Upper lobe of left lung (tissue), 6 donors: ENCODE measurements at regions not wholly inside any gene's neighbourhood (a gene's known extent, or its start where the extent isn't known, plus 50 kb on each side); places are given as distances from the start of the nearest gene placed in this dataset.

Source experiments
- ATAC-seq, 2 donors: fragments of 200-7000 bp; cut with Tn5 transposase; one replicate each; pipeline ENCODE4 v1.9.1; 2022; ENCODE audit warnings: mild to moderate bottlenecking in 2 of 2, moderate library complexity in 2 of 2; ENCODE audit not compliant: low FRiP score in 2 of 2
- DNase-seq, 2 donors: peaks; one replicate each; pipeline ENCODE4 v3.0.0-alpha.2; 2019 to 2020
- H3K27ac ChIP-seq, 4 donors: fragments of 200-600 bp; sonication (generic); one replicate each; pipeline ENCODE4 v1.5.1; 2016 to 2019
- H3K27me3 ChIP-seq, 4 donors: fragments of 200-600 bp; sonication (generic); one replicate each; pipeline ENCODE4 v1.5.1; 2017 to 2019
- H3K36me3 ChIP-seq, 4 donors: fragments of 200-600 bp; sonication (generic); one replicate each; pipeline ENCODE4 v1.5.1; 2016 to 2019
- H3K4me1 ChIP-seq, 4 donors: fragments of 200-600 bp; sonication (generic); one replicate each; pipeline ENCODE4 v1.5.1; 2018 to 2019
- H3K4me3 ChIP-seq, 4 donors: fragments of 200-600 bp; sonication (generic); one replicate each; pipeline ENCODE4 v1.5.1; 2017 to 2019; ENCODE audit warnings: mild to moderate bottlenecking in 2 of 4, moderate library complexity in 1 of 4
- H3K9me3 ChIP-seq, 4 donors: fragments of 200-600 bp; sonication (generic); one replicate each; pipeline ENCODE4 v1.5.1; 2018 to 2019
- EP300 ChIP-seq, 4 donors: sonication (generic); formaldehyde crosslinking; IDR thresholded peaks; one replicate each; pipeline ENCODE4 v1.5.1; 2017; ENCODE audit warnings: antibody characterized with exemption in 4 of 4, control low read depth in 2 of 4
- POLR2A ChIP-seq, 4 donors: fragments of 450-650 bp; IDR thresholded peaks; one replicate each; pipeline ENCODE4 v1.5.1; 2016 to 2017; ENCODE audit warnings: antibody characterized with exemption in 4 of 4, mild to moderate bottlenecking in 2 of 4
- POLR2AphosphoS5 ChIP-seq, 2 donors: sonication (generic); formaldehyde crosslinking; IDR thresholded peaks; one replicate each; pipeline ENCODE4 v1.5.1; 2017; ENCODE audit warnings: antibody characterized with exemption in 2 of 2
- WGBS, 2 donors: methylation state at CpG; one replicate each; pipeline ENCODE4 v1.1.5; 2017 to 2018; 5-methylcytosine and 5-hydroxymethylcytosine counted together
- TF ChIP-seq, protein P1 (sequence below), 6 experiments: fragments of 450-650 bp in 4 of 6; fragments of 200-600 bp in 2 of 6; sonication (generic) in 2 of 6; IDR thresholded peaks; one replicate each; pipeline ENCODE4 v1.5.1; 2016 to 2019; ENCODE audit warnings: antibody characterized with exemption in 6 of 6
- donor health status: DM: no; HTN: no; CAD: no; lungs with moderate emphysema.
- donor health status: DM: no; HTN: yes; CAD: no; lungs with severe emphysema.

DNA sequence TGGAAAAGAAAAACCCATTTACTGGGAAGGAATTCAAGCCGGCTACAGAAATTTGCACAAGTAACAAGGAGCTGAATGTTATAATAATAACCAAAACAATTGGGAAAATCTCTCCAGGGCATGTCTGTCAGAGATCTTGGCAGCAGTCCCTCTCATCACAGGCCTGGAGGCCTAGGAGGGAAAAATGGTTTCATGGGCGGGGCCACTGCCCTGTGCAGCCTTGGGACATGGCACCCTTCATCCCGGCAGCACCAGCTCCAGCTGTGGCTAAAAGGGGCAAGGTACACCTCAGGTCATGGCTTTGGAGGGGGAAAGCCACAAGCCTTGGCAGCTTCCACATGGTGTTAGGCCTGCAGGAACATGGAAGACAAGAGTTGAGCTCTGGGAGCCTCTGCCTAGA is 513.1 kb upstream of the CNKSR2 start:
- TF ChIP-seq POLR2A (IDR thresholded peaks at IDR 0.05) (no peak), EP300 (IDR thresholded peaks at IDR 0.05) (no peak), POLR2AphosphoS5 (IDR thresholded peaks at IDR 0.05) (no peak)
- TF ChIP-seq, protein P1, sequence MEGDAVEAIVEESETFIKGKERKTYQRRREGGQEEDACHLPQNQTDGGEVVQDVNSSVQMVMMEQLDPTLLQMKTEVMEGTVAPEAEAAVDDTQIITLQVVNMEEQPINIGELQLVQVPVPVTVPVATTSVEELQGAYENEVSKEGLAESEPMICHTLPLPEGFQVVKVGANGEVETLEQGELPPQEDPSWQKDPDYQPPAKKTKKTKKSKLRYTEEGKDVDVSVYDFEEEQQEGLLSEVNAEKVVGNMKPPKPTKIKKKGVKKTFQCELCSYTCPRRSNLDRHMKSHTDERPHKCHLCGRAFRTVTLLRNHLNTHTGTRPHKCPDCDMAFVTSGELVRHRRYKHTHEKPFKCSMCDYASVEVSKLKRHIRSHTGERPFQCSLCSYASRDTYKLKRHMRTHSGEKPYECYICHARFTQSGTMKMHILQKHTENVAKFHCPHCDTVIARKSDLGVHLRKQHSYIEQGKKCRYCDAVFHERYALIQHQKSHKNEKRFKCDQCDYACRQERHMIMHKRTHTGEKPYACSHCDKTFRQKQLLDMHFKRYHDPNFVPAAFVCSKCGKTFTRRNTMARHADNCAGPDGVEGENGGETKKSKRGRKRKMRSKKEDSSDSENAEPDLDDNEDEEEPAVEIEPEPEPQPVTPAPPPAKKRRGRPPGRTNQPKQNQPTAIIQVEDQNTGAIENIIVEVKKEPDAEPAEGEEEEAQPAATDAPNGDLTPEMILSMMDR (IDR thresholded peaks at IDR 0.05): no peak
- Histone ChIP-seq H3K27ac (no peak overlapping the region), H3K9me3 (peaks cover 0 to 22% (median 0%) of the 10 kb centered on the region in 4 donors), H3K27me3 (no peaks in the 10 kb centered on the region), H3K4me1 (no peaks in the 10 kb centered on the region), H3K36me3 (no peaks in the 10 kb centered on the region), H3K4me3 (no peak overlapping the region)
- ATAC-seq: no peak
- 81 to 100% methylated on average over 1 to 3 of the region's 3 CpGs for WGBS, 2 donors
- DNase-seq: no peak

DNA sequence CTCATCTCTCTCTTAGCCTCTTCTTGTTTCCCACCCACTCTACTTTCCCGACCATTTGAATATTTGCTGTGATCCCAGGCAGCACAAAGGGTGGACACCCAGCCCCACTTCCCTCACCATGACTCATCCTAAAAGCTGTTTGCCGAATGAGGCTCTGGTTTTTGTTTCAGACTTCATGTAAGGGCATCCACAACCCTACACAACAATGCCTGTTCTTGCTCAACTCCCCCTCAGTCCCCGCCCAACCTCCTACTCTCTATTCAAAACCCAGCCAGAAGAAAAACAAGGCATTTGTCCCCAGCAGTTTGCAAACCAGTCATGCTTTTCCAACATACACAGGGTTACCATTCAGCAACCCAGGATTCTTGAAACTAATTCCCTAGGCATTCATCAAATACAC is 516.5 kb upstream of the CNKSR2 start:
- DNase-seq: no peak

DNA sequence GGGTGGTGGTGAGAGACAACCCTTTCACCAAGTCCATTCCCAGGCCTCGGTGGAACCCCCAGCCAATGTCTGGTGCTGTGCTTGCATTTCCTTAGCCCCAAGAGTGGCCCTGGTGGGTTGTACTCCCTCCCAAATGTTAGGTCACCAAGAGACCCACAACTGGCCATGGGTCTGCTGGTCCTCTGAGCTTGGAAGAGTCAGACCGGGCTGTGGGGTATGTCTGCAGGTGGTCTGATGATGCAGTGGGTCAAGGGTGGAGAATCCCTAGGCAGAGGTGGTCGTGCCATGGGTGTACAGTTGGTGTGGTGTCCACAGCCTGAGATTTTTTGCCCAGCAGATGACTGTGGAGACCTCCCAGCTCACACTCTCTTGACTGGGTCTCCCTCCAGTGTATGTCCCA is 535.7 kb upstream of the CNKSR2 start:
- Histone ChIP-seq H3K9me3 (peaks cover 0 to 10% (median 0%) of the 10 kb centered on the region in 4 donors), H3K4me1 (no peaks in the 10 kb centered on the region), H3K27ac (no peak overlapping the region), H3K36me3 (no peaks in the 10 kb centered on the region), H3K27me3 (no peaks in the 10 kb centered on the region), H3K4me3 (no peak overlapping the region)
- TF ChIP-seq POLR2AphosphoS5 (IDR thresholded peaks at IDR 0.05) (no peak), POLR2A (IDR thresholded peaks at IDR 0.05) (no peak), EP300 (IDR thresholded peaks at IDR 0.05) (no peak)
- TF ChIP-seq, protein P1 (IDR thresholded peaks at IDR 0.05): no peak
- DNase-seq (no peak), ATAC-seq (no peak)
- WGBS, 2 donors: 75% methylated on average over 3 of the region's 3 CpGs; no CpG with 5 or more reads in 1 of the 2 donors

More for the DNA sequence above, 516.5 kb upstream of the CNKSR2 start:
- Histone ChIP-seq H3K4me3 (no peak overlapping the region), H3K9me3 (peaks cover 0 to 19% (median 0%) of the 10 kb centered on the region in 4 donors), H3K4me1 (no peaks in the 10 kb centered on the region), H3K27ac (no peak overlapping the region), H3K27me3 (no peaks in the 10 kb centered on the region), H3K36me3 (no peaks in the 10 kb centered on the region)
- TF ChIP-seq, protein P1 (IDR thresholded peaks at IDR 0.05): no peak
- no peak for TF ChIP-seq POLR2A (IDR thresholded peaks at IDR 0.05)
- no peak for TF ChIP-seq EP300 (IDR thresholded peaks at IDR 0.05)
- TF ChIP-seq POLR2AphosphoS5 (IDR thresholded peaks at IDR 0.05): no peak
- 68 to 69% methylated on average over 3 of the region's 3 CpGs for WGBS, 2 donors
- ATAC-seq: no peak

DNA sequence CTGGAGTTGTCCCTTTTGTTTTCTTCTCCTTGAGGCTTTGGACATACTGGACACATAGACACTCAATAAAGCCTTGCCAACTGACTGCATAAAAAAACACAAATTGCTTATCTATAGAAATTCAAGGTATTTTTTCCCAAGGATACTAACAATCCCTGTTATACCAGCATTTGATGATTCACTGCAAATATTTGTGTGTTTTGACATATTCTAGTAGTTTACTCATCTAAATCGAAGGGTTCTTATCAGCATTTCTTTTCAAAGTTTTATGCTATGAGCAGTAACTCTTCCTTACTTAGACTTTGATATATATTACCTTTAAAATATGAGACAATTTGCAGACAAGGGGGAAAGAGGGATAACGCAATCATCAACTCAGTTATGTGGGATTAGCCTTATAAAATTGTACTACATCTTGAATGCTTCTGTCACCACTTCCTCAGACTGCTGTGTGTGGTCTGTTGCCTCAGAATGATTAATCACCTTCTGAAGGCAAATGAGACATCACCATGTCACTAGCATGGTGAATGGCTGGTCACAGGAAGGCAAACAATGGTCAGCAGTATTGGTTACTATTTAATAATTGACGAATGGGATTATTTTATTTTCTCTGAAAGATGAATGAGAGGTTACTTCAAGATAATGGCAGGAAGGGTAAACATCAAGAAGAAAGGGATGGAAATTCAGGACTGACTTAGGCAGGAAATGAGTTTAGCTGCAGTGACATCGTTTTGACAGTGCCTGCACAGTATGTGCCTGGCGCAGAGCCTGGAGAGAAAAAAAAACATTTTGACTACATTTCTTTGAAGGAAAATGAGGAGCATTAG is 544.3 kb upstream of the CNKSR2 start:
- 20 to 51% methylated on average over 5 of the region's 5 CpGs for WGBS, 2 donors
- ATAC-seq: no peak
- H3K36me3 ChIP-seq: no peaks in the 10 kb centered on the region
- H3K4me1 ChIP-seq: no peaks in the 10 kb centered on the region
- H3K27me3 ChIP-seq: no peaks in the 10 kb centered on the region
- H3K27ac ChIP-seq: no peak overlapping the region
- DNase-seq: no peak
- H3K4me3 ChIP-seq: no peak overlapping the region
- TF ChIP-seq POLR2AphosphoS5 (IDR thresholded peaks at IDR 0.05) (peak in 1 of 2 donors; percentile 7), POLR2A (IDR thresholded peaks at IDR 0.05) (no peak), EP300 (IDR thresholded peaks at IDR 0.05) (no peak)
- peaks cover 0 to 5% (median 0%) of the 10 kb centered on the region in 4 donors for H3K9me3 ChIP-seq

DNA sequence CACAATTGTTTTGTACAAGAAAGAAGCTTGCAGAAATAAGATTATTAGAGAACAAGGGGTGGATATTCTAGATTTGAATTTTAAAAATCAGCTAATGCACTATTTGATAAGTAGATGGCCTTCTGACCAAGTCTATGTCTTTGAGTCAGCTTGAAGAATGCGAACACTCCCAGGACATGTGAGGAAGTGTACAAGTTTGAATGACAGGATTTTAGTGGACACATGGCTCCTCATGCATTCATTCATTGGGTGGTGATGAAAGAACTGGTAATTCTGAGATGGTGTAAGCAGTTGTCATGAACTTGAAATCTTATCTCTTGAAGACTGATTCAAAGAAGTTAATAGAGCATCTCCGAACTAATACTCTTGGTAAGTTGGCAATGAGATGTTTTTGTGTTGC is 548.2 kb upstream of the CNKSR2 start:
- no peak for ATAC-seq
- no peak for DNase-seq
- Histone ChIP-seq H3K36me3 (no peaks in the 10 kb centered on the region), H3K4me3 (no peak overlapping the region), H3K27me3 (no peaks in the 10 kb centered on the region), H3K4me1 (no peaks in the 10 kb centered on the region), H3K27ac (no peak overlapping the region), H3K9me3 (no peaks in the 10 kb centered on the region)
- WGBS, 2 donors: 72 to 91% methylated on average over 2 of the region's 2 CpGs
- TF ChIP-seq POLR2A (IDR thresholded peaks at IDR 0.05): no peak
- no peak for TF ChIP-seq EP300 (IDR thresholded peaks at IDR 0.05)
- no peak for TF ChIP-seq POLR2AphosphoS5 (IDR thresholded peaks at IDR 0.05)
- TF ChIP-seq, protein P1 (IDR thresholded peaks at IDR 0.05): no peak
